ENCODE measurements at regions not wholly inside any gene's neighbourhood (a gene's known extent, or its start where the extent isn't known, plus 50 kb on each side); places are given as distances from the start of the nearest gene placed in this dataset.

- DNase-seq, result no peak
Observed at GRCh38 chr1:191913260-191913977, 244.8 kb upstream of the RGS18 start.

- DNase-seq, result no peak
Observed at GRCh38 chr1:191929383-191929782, 228.9 kb upstream of the RGS18 start.

GRCh38 chr1:191943684-191944083 lies 214.6 kb upstream of the RGS18 start:
- DNase-seq, result no peak

- no peak for DNase-seq
Observed at GRCh38 chr1:191953526-191953925, 204.7 kb upstream of the RGS18 start.

- no peak for DNase-seq
Observed at GRCh38 chr1:191959856-191960255, 198.4 kb upstream of the RGS18 start.

GRCh38 chr1:191963286-191963685 lies 195.0 kb upstream of the RGS18 start:
- DNase-seq, result no peak

GRCh38 chr1:191963781-191964455 lies 194.3 kb upstream of the RGS18 start:
- no peak for DNase-seq

- DNase-seq, result no peak
Observed at GRCh38 chr1:191969290-191969689, 189.0 kb upstream of the RGS18 start.

GRCh38 chr1:191970116-191970515 lies 188.1 kb upstream of the RGS18 start:
- no peak for DNase-seq

GRCh38 chr1:191971447-191971846 lies 186.8 kb upstream of the RGS18 start:
- DNase-seq, result no peak

GRCh38 chr1:191974004-191974403 lies 184.3 kb upstream of the RGS18 start:
- DNase-seq, result no peak

- no peak for DNase-seq
Observed at GRCh38 chr1:191977874-191978506, 180.3 kb upstream of the RGS18 start.

GRCh38 chr1:191984856-191985255 lies 173.4 kb upstream of the RGS18 start:
- DNase-seq, result no peak

GRCh38 chr1:191992118-191992517 lies 166.1 kb upstream of the RGS18 start:
- no peak for DNase-seq

- DNase-seq, result no peak
Observed at GRCh38 chr1:191993549-191993948, 164.7 kb upstream of the RGS18 start.

- no peak for DNase-seq
Observed at GRCh38 chr1:192002063-192002462, 156.2 kb upstream of the RGS18 start.

- DNase-seq, result no peak
Observed at GRCh38 chr1:192003295-192004077, 154.8 kb upstream of the RGS18 start.

GRCh38 chr1:192005976-192006375 lies 152.3 kb upstream of the RGS18 start:
- DNase-seq, result no peak

- no peak for DNase-seq
Observed at GRCh38 chr1:192008281-192008825, 149.9 kb upstream of the RGS18 start.

GRCh38 chr1:192010406-192010805 lies 147.9 kb upstream of the RGS18 start:
- no peak for DNase-seq

GRCh38 chr1:192011525-192011924 lies 146.7 kb upstream of the RGS18 start:
- no peak for DNase-seq

GRCh38 chr1:192022827-192023226 lies 135.4 kb upstream of the RGS18 start:
- DNase-seq, result no peak

- DNase-seq, result no peak
Observed at GRCh38 chr1:192024881-192025280, 133.4 kb upstream of the RGS18 start.
